ELR (cell line): ENCODE measurements at regions not wholly inside any gene's neighbourhood (a gene's known extent, or its start where the extent isn't known, plus 50 kb on each side); places are given as distances from the start of the nearest gene placed in this dataset.

Source experiments
- DNase-seq: peaks from one replicate; pipeline ENCODE4 v3.0.0-alpha.2; 2015; ENCODE audit warnings: low read depth

- DNase-seq, result no peak
Observed at GRCh38 chr19:30656520-30657100, 284.4 kb downstream of the ZNF536 start.

GRCh38 chr19:30653646-30654386 is 281.6 kb downstream of the ZNF536 start:
- no peak for DNase-seq

- DNase-seq, result no peak
Observed at GRCh38 chr19:30652751-30653150, 280.6 kb downstream of the ZNF536 start.

- DNase-seq, result no peak
Observed at GRCh38 chr19:30651691-30652090, 279.5 kb downstream of the ZNF536 start.

- DNase-seq, result no peak
Observed at GRCh38 chr19:30651066-30651465, 278.9 kb downstream of the ZNF536 start.

GRCh38 chr19:30649934-30650614 is 277.9 kb downstream of the ZNF536 start:
- peak; percentile 58 for DNase-seq

- no peak for DNase-seq
Observed at GRCh38 chr19:30648866-30649862, 277.0 kb downstream of the ZNF536 start.

GRCh38 chr19:30647891-30648720 is 275.9 kb downstream of the ZNF536 start:
- no peak for DNase-seq

- DNase-seq, result no peak
Observed at GRCh38 chr19:30646806-30647205, 274.6 kb downstream of the ZNF536 start.

- DNase-seq, result no peak
Observed at GRCh38 chr19:30645946-30646577, 273.9 kb downstream of the ZNF536 start.

GRCh38 chr19:30640252-30640965 is 268.2 kb downstream of the ZNF536 start:
- DNase-seq, result no peak

GRCh38 chr19:30638889-30639288 is 266.7 kb downstream of the ZNF536 start:
- no peak for DNase-seq

GRCh38 chr19:30637926-30638325 is 265.7 kb downstream of the ZNF536 start:
- DNase-seq, result no peak

- no peak for DNase-seq
Observed at GRCh38 chr19:30634996-30635975, 263.1 kb downstream of the ZNF536 start.

- no peak for DNase-seq
Observed at GRCh38 chr19:30634131-30634830, 262.1 kb downstream of the ZNF536 start.

GRCh38 chr19:30631033-30631370 is 258.8 kb downstream of the ZNF536 start:
- no peak for DNase-seq

GRCh38 chr19:30630289-30631032 is 258.3 kb downstream of the ZNF536 start:
- no peak for DNase-seq

GRCh38 chr19:30629086-30629485 is 256.9 kb downstream of the ZNF536 start:
- no peak for DNase-seq
